Mucosa of rectum (tissue), 2 donors: ENCODE measurements at regions not wholly inside any gene's neighbourhood (a gene's known extent, or its start where the extent isn't known, plus 50 kb on each side); places are given as distances from the start of the nearest gene placed in this dataset.

ENCODE experiments used
- H3K27ac ChIP-seq, 2 donors: one replicate each; pipeline ENCODE4 v1.7.0; 2013; ENCODE audit warnings: inconsistent platforms in 2 of 2, low read depth in 2 of 2, low read length in 2 of 2
- H3K27me3 ChIP-seq, 2 donors: one replicate each; pipeline ENCODE4 v1.7.0; 2013; ENCODE audit warnings: low read length in 2 of 2; ENCODE audit not compliant: control insufficient read depth in 2 of 2, insufficient read depth in 2 of 2
- H3K36me3 ChIP-seq, 2 donors: one replicate each; pipeline ENCODE4 v1.7.0; 2013; ENCODE audit warnings: low read length in 2 of 2; ENCODE audit not compliant: control insufficient read depth in 2 of 2, insufficient read depth in 2 of 2
- H3K4me1 ChIP-seq, 2 donors: one replicate each; pipeline ENCODE4 v1.7.0; 2013; ENCODE audit warnings: low read length in 2 of 2, mild to moderate bottlenecking in 1 of 2; ENCODE audit not compliant: control insufficient read depth in 2 of 2, insufficient read depth in 2 of 2
- H3K4me3 ChIP-seq, 2 donors: one replicate each; pipeline ENCODE4 v1.7.0; 2013; ENCODE audit warnings: low read length in 2 of 2
- H3K9ac ChIP-seq, 2 donors: one replicate each; pipeline ENCODE4 v1.7.0; 2013; ENCODE audit warnings: low read length in 2 of 2, low read depth in 1 of 2, mild to moderate bottlenecking in 1 of 2
- H3K9me3 ChIP-seq, 2 donors: one replicate each; pipeline ENCODE4 v1.7.0; 2013; ENCODE audit warnings: low read length in 2 of 2; ENCODE audit not compliant: control insufficient read depth in 2 of 2
- donor health status: healthy.
- donor health status: Normal muscosa, but diverticular disease.

DNA sequence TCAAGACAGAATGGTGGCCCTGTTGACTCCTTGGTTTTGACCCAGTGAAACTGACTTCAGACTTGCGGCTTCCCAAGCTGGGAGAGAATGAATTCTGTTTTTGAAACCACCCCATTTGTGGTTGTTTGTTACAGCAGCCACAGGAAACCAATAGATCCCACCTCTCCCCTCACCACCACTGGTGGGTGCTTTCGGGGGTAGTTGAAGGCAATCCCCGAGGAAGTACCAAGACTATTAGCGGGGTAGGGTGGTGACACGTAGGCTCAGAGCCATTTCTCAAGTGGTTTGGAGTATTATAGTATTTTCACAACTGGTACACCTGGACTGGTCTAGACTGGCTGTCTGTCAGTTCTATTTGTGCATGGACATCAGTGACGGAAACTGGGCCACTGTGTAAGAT, 189.1 kb upstream of the RBPJ start:
- Histone ChIP-seq H3K36me3 (no peaks in the 10 kb centered on the region), H3K27ac (no peak overlapping the region), H3K4me1 (peaks cover 0 to 2% of the 10 kb centered on the region in 2 donors), H3K27me3 (no peaks in the 10 kb centered on the region), H3K4me3 (no peak overlapping the region), H3K9me3 (no peaks in the 10 kb centered on the region), H3K9ac (no peak overlapping the region)

DNA sequence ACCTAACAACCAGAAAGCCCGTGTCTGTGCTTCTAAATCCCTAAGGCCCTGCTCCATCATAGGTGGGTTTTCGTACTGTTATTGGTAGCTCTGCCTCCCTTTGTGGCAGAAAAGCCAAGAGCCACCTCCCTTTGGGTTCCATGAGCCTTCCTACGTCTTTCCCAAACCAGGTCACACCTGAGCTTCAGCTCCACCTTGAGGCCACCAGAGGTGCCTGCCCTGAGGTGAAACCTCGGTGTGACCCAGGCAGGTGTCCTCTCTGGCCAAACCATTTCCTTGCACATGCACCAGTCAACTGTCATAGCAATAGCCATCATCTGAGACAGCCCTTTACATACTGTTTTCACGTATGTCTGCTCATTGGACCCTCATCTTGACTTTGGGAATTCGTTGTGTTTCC, 188.0 kb upstream of the RBPJ start:
- Histone ChIP-seq H3K27ac (no peak overlapping the region), H3K4me3 (no peak overlapping the region), H3K9ac (no peak overlapping the region), H3K27me3 (no peaks in the 10 kb centered on the region), H3K9me3 (no peaks in the 10 kb centered on the region), H3K4me1 (no peaks in the 10 kb centered on the region), H3K36me3 (no peaks in the 10 kb centered on the region)

DNA sequence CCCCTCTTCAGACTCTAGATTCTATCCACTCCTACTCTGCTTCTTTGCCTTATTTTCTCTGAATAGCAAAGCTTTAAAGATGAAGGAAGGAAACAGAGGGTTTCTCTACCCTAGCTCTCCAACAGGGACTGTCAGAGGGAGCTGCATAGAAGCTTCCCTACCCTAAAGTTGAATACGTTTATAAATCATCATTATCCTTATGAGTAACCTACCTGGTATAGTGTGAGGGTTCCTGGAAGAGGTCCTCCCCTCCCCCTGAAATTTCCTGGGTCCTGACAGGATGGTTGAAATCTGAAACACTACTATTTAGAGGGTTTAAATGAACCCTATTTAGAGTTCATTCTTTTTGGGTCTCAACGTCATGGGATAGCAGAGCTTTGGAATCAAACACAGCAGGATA, 187.0 kb upstream of the RBPJ start:
- Histone ChIP-seq H3K4me3 (no peak overlapping the region), H3K9me3 (no peaks in the 10 kb centered on the region), H3K4me1 (no peaks in the 10 kb centered on the region), H3K27ac (no peak overlapping the region), H3K9ac (no peak overlapping the region), H3K27me3 (no peaks in the 10 kb centered on the region), H3K36me3 (no peaks in the 10 kb centered on the region)

DNA sequence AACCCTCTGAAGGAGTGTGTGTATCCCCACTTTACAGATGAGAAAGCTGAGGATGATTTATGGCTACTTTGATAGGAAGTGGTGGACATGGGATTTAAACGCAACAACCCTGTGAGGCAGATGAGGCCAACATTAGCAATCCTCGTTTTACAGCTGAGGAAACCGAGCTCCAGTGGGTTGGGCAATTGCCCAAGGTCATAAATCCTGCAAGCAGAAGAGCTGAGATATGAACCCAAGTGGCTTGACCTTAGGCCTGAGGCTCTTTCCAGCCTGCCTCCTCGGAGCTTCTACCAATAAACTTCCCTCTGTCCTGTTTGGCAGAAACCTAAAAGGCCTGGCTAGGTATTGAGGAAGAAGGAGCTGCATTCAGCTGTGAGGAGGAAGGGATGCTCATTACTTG, 185.5 kb upstream of the RBPJ start:
- Histone ChIP-seq H3K27me3 (no peaks in the 10 kb centered on the region), H3K9me3 (no peaks in the 10 kb centered on the region), H3K36me3 (no peaks in the 10 kb centered on the region), H3K4me3 (no peak overlapping the region), H3K9ac (no peak overlapping the region), H3K4me1 (no peaks in the 10 kb centered on the region), H3K27ac (no peak overlapping the region)

DNA sequence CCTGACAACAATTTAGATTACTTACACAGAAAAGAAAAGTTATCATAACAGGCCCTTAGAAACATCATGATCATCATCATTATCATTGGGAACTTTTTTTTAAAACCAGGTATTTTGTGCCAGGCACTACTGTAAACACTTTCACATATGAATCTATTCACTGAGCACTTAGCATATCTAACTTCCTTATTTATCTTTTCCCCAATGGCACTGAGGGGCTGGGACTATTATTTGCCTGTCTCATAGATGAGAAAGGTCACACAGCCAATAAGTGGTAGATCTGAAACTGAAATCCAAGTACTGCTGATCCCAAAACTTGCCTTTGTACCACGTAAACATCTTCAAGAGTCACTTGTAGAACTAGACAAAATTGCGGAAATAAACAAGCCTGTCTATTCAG, 184.2 kb upstream of the RBPJ start:
- Histone ChIP-seq H3K36me3 (no peaks in the 10 kb centered on the region), H3K27me3 (no peaks in the 10 kb centered on the region), H3K9me3 (no peaks in the 10 kb centered on the region), H3K9ac (no peak overlapping the region), H3K4me3 (no peak overlapping the region), H3K27ac (no peak overlapping the region), H3K4me1 (peaks cover 8% of the 10 kb centered on the region in 2 donors)

DNA sequence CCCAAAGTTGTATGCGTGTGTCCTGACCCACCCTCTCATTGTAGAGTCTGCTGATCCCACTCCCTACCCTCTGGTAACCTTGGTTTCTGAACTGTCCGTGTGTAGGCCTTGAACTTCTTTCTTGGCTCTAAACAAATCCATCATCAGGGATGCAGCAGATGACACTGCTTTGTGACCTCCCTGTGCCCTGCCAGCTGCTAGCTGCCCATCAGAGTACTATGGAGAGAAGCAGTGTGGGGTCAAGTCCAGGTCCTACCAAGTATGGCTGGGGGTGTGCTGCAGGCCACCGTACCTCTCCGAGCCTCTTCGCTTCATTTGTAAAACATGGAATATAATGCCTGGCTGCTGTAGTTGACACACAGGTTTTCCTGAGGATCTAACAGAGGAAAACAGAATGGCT, 183.5 kb upstream of the RBPJ start:
- Histone ChIP-seq H3K27ac (no peak overlapping the region), H3K9me3 (no peaks in the 10 kb centered on the region), H3K4me3 (no peak overlapping the region), H3K36me3 (no peaks in the 10 kb centered on the region), H3K9ac (no peak overlapping the region), H3K4me1 (peaks cover 10 to 13% of the 10 kb centered on the region in 2 donors), H3K27me3 (no peaks in the 10 kb centered on the region)

DNA sequence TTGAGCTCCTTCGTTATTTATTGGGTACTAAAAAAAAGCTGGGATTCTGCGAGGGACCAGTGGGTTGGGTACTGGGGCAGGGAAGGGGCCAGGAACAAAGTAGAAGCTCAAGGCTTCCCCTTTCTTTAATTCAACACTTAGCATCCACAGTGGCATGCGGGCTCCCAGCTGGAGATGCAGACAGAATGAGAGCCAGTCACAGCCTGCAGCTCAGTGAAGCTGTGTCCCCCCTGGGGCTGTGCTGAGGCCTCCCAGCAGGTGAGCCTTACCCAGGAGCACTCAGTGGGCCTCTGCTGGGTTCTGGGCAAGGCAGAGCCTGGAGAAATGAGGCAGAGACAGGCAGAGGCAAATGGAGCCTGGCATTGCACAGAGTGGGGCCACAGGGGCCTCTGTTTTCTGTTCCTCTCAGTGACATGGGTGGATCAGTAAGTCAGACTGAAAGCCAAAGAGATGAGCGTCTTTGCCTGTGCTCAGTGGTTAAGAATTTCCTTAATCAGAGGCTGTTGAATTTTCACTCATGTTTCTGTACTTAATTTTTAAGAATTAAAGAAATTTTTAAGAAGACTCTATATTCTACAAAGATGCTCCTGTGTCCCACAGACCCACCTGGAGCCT, 181.4 kb upstream of the RBPJ start:
- Histone ChIP-seq H3K27me3 (no peaks in the 10 kb centered on the region), H3K27ac (peak overlapping the region; percentile 6 to 53), H3K4me3 (no peak overlapping the region), H3K9me3 (no peaks in the 10 kb centered on the region), H3K36me3 (no peaks in the 10 kb centered on the region), H3K9ac (no peak overlapping the region), H3K4me1 (peaks cover 16 to 17% of the 10 kb centered on the region in 2 donors)

DNA sequence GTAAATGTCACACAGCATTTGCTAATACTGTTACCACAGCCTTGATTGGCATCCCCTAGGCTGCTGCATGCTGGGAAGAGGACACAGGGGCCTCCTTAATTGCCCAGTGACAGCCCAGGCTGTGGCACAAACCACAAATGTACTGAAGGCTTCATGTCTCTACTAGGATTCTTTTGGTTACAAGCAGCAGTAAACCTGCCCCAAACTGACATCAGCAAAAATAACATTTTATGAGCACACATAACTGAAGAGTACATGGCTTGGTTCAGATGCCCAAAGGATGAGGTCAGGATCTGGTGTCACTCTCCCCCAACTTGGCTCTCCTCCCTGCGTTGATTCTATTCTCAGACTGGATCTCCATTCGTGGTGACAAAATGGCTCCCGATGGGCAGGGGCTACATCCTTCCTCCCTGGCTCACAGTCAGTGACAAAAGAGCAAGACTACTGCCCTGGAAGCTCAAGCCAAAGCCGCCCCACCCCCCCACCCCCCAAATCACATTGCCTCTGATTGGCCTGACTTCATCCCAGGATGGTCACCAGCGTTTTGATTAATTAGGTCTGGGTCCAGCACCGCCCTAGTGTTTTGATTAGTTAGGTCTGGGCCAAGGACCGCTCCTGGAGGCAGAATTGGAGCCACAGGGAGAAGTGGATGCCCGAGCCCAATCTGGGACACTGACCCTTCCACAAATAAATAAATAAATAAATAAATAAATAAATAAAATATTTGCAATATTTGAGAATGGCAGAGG, 180.5 kb upstream of the RBPJ start:
- Histone ChIP-seq H3K4me3 (no peak overlapping the region), H3K9me3 (no peaks in the 10 kb centered on the region), H3K36me3 (no peaks in the 10 kb centered on the region), H3K9ac (no peak overlapping the region), H3K27ac (peak overlapping the region in 1 of 2 donors; percentile 75), H3K4me1 (peaks cover 19 to 21% of the 10 kb centered on the region in 2 donors), H3K27me3 (no peaks in the 10 kb centered on the region)

DNA sequence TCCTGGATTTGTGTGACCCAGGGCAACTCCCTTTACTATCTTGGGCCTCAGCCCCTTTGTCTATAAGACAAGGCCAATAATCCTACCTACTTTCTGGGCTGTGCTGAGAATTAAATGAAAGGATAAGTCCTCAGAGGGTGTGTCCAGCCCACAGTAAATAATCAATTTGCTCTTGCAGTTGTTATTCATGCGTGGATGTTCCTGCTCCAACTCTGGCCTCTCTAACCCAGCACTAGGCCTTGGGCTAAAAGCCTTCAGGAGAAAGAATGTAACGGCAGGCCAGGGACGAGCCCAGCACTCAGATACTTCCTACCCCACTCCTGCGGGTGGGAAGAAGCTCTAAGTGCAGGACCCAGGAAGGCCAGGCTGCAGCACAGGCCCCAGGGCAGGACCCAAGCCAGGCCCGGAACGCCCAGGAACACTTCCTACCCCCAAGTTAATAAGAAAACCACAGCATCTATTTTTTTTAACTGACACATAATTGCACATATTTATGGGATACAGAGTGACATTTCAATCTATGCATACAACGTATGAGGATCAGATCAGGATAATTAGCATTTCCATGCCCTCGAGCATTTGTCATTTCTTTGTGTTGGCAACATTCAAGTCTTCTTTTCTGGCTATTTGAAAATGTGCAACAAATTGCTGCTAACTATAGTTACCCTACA, 179.6 kb upstream of the RBPJ start:
- Histone ChIP-seq H3K9ac (peak overlapping the region in 1 of 2 donors; percentile 46), H3K27ac (peak overlapping the region; percentile 75 to 77)

DNA sequence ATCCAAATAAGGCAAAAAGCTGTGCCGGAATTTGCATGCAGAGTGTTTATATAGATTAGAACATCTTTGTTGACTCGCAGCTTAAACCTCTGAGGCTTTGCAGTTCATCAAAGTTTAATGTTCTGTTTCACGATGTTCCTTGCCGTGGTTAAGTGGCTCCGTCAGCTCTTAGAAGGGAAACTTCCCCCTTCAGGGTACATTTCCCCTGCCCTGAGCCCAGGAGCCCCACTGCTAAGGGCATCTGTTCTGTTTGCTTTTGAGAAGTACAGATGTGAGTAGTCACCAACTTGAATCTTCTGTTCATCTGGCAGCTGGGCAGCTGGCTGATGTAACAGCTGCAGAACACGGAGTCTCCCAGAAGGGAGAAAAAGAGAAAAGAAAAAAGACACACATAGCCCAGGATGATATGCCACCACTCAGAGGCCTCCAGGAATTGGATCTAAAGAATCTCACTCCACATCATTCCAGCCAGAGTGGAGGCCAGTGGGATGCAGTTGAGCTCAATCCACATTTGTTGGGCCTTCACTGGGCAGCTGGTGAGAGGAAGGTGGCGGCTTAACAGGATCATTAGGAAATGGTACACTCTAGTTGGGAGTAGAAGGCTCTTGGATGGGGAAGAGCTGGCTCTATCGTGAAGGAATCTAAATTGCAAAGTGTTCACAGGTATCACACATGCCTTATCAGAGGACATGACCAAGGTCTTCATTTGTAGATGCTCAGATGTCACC, 178.7 kb upstream of the RBPJ start:
- no peaks in the 10 kb centered on the region for H3K9me3 ChIP-seq
- H3K36me3 ChIP-seq, result no peaks in the 10 kb centered on the region
- H3K27me3 ChIP-seq, result no peaks in the 10 kb centered on the region
- peak overlapping the region; percentile 75 to 77 for H3K27ac ChIP-seq
- peak overlapping the region in 1 of 2 donors; percentile 3 for H3K9ac ChIP-seq
- H3K4me3 ChIP-seq, result no peak overlapping the region
- peaks cover 19 to 23% of the 10 kb centered on the region in 2 donors for H3K4me1 ChIP-seq

More for the DNA sequence above, 179.6 kb upstream of the RBPJ start:
- Histone ChIP-seq H3K27me3 (no peaks in the 10 kb centered on the region), H3K4me3 (no peak overlapping the region), H3K9me3 (no peaks in the 10 kb centered on the region), H3K4me1 (peaks cover 19 to 23% of the 10 kb centered on the region in 2 donors), H3K36me3 (no peaks in the 10 kb centered on the region)
